ENCODE measurements at regions not wholly inside any gene's neighbourhood (a gene's known extent, or its start where the extent isn't known, plus 50 kb on each side); places are given as distances from the start of the nearest gene placed in this dataset.

- CTCF ChIA-PET: no interaction called here
- Histone ChIP-seq H3K4me3 (ENCODE audit: low read depth, low read length) (no peak overlapping the region), H3K27me3 (ENCODE audit: control insufficient read depth, insufficient read depth, low read length) (no peaks in the 10 kb centered on the region), H3K27ac (ENCODE audit: low read depth, low read length) (no peak overlapping the region), H3K9me3 (ENCODE audit: control insufficient read depth, insufficient read depth, low read length) (peaks cover 16% of the 10 kb centered on the region)
- no peak for TF ChIP-seq CTCF (IDR thresholded peaks at IDR 0.05; ENCODE audit: low read depth, low read length)
- no peak for DNase-seq (ENCODE audit: low read depth, low spot score)
- POLR2A ChIA-PET: no interaction called here
Observed at GRCh38 chr2:153360239-153360638, 118.3 kb downstream of the RPRM start.

GRCh38 chr2:153354377-153354776, 124.2 kb downstream of the RPRM start:
- no peak for TF ChIP-seq CTCF (IDR thresholded peaks at IDR 0.05; ENCODE audit: low read depth, low read length)
- no peak for DNase-seq (ENCODE audit: low read depth, low spot score)
- POLR2A ChIA-PET: no interaction called here
- peaks cover 5% of the 10 kb centered on the region; the same call in 1 of the 2 replicates for H3K9me3 ChIP-seq (ENCODE audit: control insufficient read depth, insufficient read depth, low read length)
- CTCF ChIA-PET: no interaction called here
- no peak overlapping the region for H3K4me3 ChIP-seq (ENCODE audit: low read depth, low read length)
- no peak overlapping the region for H3K27ac ChIP-seq (ENCODE audit: low read depth, low read length)
- H3K27me3 ChIP-seq (ENCODE audit: control insufficient read depth, insufficient read depth, low read length): no peaks in the 10 kb centered on the region

- no peak for DNase-seq (ENCODE audit: low read depth, low spot score)
- TF ChIP-seq CTCF (IDR thresholded peaks at IDR 0.05; ENCODE audit: low read depth, low read length): no peak
- peaks cover 7% of the 10 kb centered on the region for H3K9me3 ChIP-seq (ENCODE audit: control insufficient read depth, insufficient read depth, low read length)
- ChIA-PET POLR2A (no interaction called here), CTCF (no interaction called here)
- no peak overlapping the region for H3K4me3 ChIP-seq (ENCODE audit: low read depth, low read length)
- no peak overlapping the region for H3K27ac ChIP-seq (ENCODE audit: low read depth, low read length)
- no peaks in the 10 kb centered on the region for H3K27me3 ChIP-seq (ENCODE audit: control insufficient read depth, insufficient read depth, low read length)
Observed at GRCh38 chr2:153349603-153350002, 129.0 kb downstream of the RPRM start.

- no peak for TF ChIP-seq CTCF (IDR thresholded peaks at IDR 0.05; ENCODE audit: low read depth, low read length)
- POLR2A ChIA-PET: no interaction called here
- CTCF ChIA-PET: no interaction called here
- no peak overlapping the region for H3K4me3 ChIP-seq (ENCODE audit: low read depth, low read length)
- H3K27me3 ChIP-seq (ENCODE audit: control insufficient read depth, insufficient read depth, low read length): no peaks in the 10 kb centered on the region
- peaks cover 7% of the 10 kb centered on the region for H3K9me3 ChIP-seq (ENCODE audit: control insufficient read depth, insufficient read depth, low read length)
- DNase-seq (ENCODE audit: low read depth, low spot score): no peak
- H3K27ac ChIP-seq (ENCODE audit: low read depth, low read length): no peak overlapping the region
Observed at GRCh38 chr2:153347818-153348495, 130.6 kb downstream of the RPRM start.

GRCh38 chr2:153320879-153321278, 157.7 kb downstream of the RPRM start:
- DNase-seq (ENCODE audit: low read depth, low spot score): no peak
- TF ChIP-seq CTCF (IDR thresholded peaks at IDR 0.05; ENCODE audit: low read depth, low read length): no peak
- ChIA-PET CTCF (no interaction called here), POLR2A (no interaction called here)
- Histone ChIP-seq H3K4me3 (ENCODE audit: low read depth, low read length) (no peak overlapping the region), H3K27ac (ENCODE audit: low read depth, low read length) (no peak overlapping the region), H3K9me3 (ENCODE audit: control insufficient read depth, insufficient read depth, low read length) (no peaks in the 10 kb centered on the region), H3K27me3 (ENCODE audit: control insufficient read depth, insufficient read depth, low read length) (no peaks in the 10 kb centered on the region)

All from AG04450 (cell line).